ENCODE measurements at regions not wholly inside any gene's neighbourhood (a gene's known extent, or its start where the extent isn't known, plus 50 kb on each side); places are given as distances from the start of the nearest gene placed in this dataset.

DNA sequence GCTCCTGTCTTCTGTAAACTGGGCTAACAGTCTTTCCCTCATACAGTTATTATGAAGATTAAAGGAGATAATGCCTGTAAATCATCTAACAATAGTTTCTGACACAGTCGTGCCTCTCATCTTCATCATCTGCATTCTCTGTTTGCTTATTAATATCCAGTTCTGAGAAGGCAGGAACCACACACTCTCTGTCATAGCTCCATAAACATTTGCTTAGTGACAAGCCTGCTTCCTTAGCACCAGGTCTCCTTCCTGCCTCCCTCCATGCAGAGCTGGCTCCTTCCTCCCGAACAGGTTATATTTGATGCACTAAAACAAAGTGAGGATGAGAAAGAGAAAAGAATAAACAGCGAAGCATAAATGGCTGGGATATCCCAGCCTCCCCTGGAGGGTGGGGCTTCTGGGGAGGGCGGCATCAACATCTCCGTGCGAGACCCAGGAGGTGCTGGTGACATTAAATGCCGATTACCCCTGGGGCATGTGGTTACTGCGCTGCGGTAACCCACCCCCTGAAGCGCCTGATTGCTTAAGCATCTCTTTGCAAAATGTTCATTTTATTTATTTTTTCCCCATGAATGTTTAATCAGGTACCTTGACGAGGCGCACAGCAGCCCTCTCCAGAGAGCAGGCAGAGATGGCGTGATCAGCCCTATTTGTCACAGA is 404.9 kb downstream of the NXPE2 start:
- H3K4me3 ChIP-seq = no peak overlapping the region
- peaks cover 0 to 17% of the 10 kb centered on the region in 2 donors for H3K27me3 ChIP-seq
- no peaks in the 10 kb centered on the region for H3K4me1 ChIP-seq
- intact Hi-C loops (cut with DNase I; ENCODE audit: low total_unique reads) = no loop called here
- TF ChIP-seq CTCF (IDR thresholded peaks at IDR 0.05) = no peak
- no peaks in the 10 kb centered on the region for H3K9me3 ChIP-seq
- no peak overlapping the region for H3K27ac ChIP-seq
- H3K36me3 ChIP-seq = no peaks in the 10 kb centered on the region
- no peak for DNase-seq

DNA sequence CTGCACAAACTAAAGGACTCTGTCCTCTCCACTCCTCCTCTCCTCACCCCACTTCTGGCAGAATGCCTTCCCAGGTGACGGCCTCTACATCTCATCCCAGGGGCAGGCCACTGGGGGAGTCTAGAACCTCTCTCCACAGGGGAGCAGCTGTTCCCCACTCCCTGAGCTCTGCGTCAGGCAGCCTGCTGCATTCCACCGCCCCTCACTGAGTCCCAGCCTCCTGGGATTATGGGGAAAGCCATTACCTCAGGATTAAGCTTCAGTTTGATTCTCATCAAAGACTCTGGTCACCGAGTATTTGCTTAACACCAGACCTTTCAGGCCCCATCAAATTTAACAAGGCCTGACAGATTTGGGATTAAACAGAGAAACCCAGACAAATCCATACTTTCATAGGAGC is 405.9 kb downstream of the NXPE2 start:
- no peaks in the 10 kb centered on the region for H3K4me1 ChIP-seq
- TF ChIP-seq CTCF (IDR thresholded peaks at IDR 0.05) = no peak
- H3K27ac ChIP-seq = no peak overlapping the region
- no peaks in the 10 kb centered on the region for H3K36me3 ChIP-seq
- no peaks in the 10 kb centered on the region for H3K9me3 ChIP-seq
- no peak for DNase-seq
- H3K4me3 ChIP-seq = no peak overlapping the region
- peaks cover 0 to 12% of the 10 kb centered on the region in 2 donors for H3K27me3 ChIP-seq
- intact Hi-C loops (cut with DNase I; ENCODE audit: low total_unique reads) = no loop called here

DNA sequence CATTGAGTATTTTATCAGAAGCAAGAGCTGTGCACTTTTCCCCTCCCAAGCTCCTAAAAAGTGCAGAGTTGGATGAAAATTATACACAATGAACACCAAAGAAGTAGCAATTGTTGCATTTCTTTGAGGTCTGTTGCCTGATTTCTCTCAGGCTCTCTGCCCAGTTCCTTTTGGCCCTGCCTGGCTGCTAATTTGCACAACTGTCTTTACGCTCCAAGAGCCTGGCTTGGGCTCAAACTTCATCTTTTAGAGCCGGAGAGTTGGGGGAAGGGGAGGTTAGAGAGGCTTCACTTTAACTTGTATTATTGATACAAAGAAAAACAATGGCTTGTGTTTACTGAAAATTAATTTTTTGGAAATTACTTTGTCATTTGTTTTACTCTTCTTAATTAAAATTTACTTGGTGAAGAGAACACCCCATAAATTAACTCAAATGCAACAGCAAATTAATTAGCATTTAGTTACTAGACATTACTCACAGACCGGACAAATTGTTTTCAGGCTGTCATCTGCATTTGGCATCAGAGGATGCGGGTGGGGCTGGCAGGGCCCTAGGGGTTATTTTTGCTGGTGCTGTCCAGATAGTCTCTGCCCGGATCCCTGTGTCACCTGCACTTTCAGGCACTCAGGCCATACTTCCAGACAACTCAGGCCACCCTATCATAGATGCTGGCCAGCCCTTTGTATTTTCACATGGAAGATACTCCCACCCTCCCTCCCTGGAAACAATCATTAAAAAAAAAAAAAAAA is 407.3 kb downstream of the NXPE2 start:
- no peak overlapping the region for H3K4me3 ChIP-seq
- H3K27me3 ChIP-seq = peaks cover 0 to 12% of the 10 kb centered on the region in 2 donors
- intact Hi-C loops (cut with DNase I; ENCODE audit: low total_unique reads) = no loop called here
- H3K27ac ChIP-seq = no peak overlapping the region
- H3K36me3 ChIP-seq = no peaks in the 10 kb centered on the region
- DNase-seq = no peak
- H3K4me1 ChIP-seq = no peaks in the 10 kb centered on the region
- H3K9me3 ChIP-seq = no peaks in the 10 kb centered on the region
- TF ChIP-seq CTCF (IDR thresholded peaks at IDR 0.05) = no peak

DNA sequence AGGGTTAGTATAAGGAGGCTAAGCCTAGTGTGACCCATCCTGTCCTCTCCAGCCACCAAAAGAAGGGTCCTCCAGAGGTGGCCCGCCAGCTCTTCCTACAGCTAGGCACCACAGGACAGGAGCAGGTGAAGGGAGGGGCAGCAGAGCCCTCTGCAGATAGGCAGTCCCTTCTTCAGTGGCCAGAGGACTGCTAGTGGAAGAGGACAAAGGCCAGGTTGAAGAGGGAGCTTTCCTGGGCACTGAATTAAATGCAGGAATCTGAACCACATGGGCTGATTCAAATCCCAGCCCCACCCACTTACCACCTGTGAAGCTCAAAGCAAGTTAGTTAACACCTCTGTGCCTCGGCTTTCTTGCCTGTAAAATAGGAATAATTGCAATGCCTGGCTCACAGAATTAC is 409.5 kb downstream of the NXPE2 start:
- intact Hi-C loops (cut with DNase I; ENCODE audit: low total_unique reads) = no loop called here
- peaks cover 0 to 12% of the 10 kb centered on the region in 2 donors for H3K27me3 ChIP-seq
- no peak for TF ChIP-seq CTCF (IDR thresholded peaks at IDR 0.05)
- no peak overlapping the region for H3K27ac ChIP-seq
- no peaks in the 10 kb centered on the region for H3K36me3 ChIP-seq
- no peaks in the 10 kb centered on the region for H3K4me1 ChIP-seq
- H3K9me3 ChIP-seq = no peaks in the 10 kb centered on the region
- no peak overlapping the region for H3K4me3 ChIP-seq
- DNase-seq = no peak

DNA sequence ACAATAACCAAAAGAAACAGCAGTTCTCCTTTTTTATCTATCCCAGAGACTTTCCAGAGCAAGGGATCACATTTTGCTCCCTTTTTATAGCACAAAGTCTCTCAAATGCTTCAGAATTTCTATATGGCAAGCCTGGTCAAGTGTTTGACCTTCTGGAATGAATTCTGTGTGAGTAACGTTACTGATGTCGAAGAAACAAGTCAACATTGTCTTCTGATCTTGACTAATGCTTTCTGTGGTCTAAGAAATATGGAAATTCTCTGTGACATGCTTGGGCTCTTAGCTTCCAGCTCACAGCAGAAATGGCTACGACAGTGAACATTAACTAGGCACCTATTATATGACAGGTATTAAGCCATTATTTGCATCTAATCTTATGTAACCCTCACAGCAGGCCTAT is 411.7 kb downstream of the CADM1 start:
- Histone ChIP-seq H3K4me3 (no peak overlapping the region), H3K27me3 (no peaks in the 10 kb centered on the region), H3K4me1 (no peaks in the 10 kb centered on the region), H3K27ac (no peak overlapping the region), H3K9me3 (no peaks in the 10 kb centered on the region), H3K36me3 (no peaks in the 10 kb centered on the region)
- intact Hi-C loops (cut with DNase I; ENCODE audit: low total_unique reads) = no loop called here
- DNase-seq = no peak
- TF ChIP-seq CTCF (IDR thresholded peaks at IDR 0.05) = no peak

Measured in tibial artery (tissue), 4 donors.